CD4-positive, alpha-beta T cell treated with Interleukin-15 for 1 hour (primary cell): ENCODE measurements at regions not wholly inside any gene's neighbourhood (a gene's known extent, or its start where the extent isn't known, plus 50 kb on each side); places are given as distances from the start of the nearest gene placed in this dataset.
"Not testable (repeated sequence)": the region's sequence is repeated elsewhere in the genome, so short reads cannot be mapped to it uniquely, and the experiment has no call there.

Source experiments
- DNase-seq: peaks from one replicate; pipeline ENCODE4 v3.0.0-alpha.2; 2020

DNA sequence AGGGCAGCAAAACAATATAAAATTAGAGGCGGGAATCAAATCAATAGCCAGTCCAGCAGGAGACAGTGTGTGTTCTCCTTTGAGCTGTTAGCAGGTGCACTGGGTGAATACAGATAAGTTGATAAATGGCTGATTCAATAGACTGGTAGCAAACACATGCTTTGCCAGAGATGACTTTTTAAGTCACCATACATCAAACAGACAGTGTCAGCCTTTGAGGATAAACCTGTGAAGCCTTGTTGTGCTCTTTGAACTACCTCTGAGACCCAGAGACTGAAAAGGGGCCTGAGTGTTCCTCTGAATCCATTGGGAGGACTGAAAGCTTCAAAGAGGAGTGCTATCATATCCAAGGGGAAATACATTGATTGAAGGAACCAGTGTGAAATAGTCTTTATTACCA is 301.9 kb downstream of the RASEF start:
- no peak for DNase-seq

DNA sequence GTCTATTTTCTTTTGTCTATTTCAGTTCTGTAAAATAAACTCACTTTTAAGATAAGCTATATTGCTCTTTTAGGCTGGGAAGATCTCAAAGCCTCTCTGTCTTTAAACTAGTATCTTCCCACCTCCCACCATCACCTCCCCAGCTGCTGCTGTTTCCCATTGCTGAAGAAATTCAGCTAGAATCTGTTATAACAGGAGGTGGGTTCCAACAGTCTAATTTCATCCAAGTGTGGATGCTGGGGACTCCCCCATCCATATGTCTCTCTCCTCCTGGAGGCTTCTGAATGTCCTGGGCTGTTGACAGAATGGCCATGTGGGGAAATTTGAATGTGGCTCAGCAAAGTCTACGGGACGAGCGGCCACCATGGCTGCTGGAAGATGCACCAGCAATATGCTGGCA is 301.0 kb downstream of the RASEF start:
- no peak for DNase-seq

DNA sequence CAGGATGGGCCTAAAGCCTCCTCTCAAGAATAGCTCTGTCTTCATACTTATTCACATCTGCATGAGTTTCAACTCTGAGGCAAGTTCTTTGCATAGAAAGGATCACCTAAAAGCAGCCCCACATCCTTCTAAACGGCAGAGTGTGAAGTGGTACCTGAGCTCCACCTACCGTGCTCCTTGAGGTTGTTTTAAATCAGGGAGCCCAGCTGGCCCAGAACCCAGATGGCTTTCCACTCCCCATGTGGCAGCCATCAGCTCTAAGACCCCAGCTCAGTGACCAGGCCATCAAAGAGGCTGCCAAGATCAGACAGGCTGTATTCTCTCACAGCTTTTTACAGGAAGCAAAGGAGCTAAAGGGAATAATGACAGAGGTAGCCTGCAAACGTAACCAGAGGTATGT is 299.3 kb downstream of the RASEF start:
- DNase-seq = no peak

DNA sequence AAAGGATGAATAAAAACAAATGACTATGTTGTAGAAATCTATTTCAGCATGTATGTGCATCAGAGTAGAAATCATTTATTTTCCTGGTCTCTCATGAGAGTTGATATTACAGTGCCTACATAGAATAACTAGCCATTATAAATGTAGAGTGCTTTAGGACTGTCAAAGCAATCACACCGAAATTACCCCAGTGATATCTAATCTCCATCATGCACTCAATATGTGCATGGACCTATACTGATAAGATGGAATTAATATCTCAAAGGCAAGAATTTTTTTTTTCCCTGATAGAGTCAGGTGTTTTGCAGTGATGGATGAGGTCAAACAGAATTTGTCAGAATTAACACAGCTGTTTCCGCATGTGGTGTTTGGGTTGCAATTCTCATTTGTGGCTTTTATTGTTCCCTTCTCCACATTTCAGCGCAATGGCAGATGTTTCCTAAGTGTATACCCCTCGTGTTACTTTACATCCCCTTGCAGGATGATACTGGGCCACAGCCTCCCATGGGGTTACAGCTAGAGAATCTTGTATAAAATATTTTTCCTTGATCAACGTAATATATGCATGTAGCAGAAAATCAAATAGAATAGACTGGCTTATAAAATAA is 298.8 kb downstream of the RASEF start:
- DNase-seq = no peak

DNA sequence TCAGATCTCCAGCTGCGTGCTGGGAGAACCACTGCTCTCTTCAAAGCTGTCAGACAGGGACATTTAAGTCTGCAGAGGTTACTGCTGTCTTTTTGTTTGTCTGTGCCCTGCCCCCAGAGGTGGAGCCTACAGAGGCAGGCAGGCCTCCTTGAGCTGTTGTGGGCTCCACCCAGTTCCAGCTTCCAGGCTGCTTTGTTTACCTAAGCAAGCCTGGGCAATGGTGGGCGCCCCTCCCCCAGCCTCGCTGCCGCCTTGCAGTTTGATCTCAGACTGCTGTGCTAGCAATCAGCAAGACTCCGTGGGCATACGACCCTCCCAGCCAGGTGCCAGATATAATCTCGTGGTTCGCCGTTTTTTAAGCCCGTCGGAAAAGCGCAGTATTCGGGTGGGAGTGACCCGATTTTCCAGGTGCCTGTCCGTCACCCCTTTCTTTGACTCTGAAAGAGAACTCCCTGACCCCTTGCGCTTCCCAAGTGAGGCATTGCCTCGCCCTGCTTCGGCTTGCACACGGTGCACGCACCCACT is 288.2 kb downstream of the RASEF start:
- not testable (repeated sequence) for DNase-seq

DNA sequence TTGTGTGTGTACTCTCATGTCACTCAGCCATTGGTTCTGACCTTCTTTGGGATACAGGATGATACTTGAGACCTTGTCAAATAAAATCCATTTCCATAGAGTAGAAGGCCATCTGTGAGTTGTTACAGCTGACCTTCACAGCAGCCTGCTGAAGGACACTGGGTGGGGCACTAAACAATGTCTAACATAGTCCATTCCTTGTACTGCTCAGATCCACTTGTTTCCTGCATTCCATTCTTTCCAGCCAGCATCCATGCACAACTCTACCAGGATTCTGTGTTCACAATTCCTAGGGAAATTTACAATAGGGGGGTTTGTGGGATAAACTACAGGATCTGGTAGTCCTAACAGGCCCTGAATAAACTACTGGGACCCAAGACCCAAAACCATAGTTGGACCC is 286.4 kb downstream of the RASEF start:
- DNase-seq = no peak

DNA sequence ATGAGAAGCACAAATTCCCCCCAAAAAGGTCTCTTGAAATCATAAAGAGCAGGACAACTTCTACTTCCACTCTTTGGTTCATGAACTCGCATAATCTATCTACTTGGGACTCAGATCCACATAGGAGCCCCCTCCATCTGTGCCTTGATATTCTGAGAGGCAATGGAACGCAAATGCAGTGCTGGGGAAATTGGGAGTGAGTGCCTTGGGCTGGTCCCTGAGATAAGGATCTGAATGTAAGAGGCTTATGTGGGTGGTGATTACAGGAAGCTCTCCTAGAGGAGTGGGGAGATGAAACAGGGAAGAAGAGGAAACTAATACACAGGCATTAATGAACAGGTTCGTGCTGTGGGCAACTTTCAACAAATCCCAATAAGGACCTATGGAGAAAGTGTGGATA is 285.6 kb downstream of the RASEF start:
- no peak for DNase-seq

DNA sequence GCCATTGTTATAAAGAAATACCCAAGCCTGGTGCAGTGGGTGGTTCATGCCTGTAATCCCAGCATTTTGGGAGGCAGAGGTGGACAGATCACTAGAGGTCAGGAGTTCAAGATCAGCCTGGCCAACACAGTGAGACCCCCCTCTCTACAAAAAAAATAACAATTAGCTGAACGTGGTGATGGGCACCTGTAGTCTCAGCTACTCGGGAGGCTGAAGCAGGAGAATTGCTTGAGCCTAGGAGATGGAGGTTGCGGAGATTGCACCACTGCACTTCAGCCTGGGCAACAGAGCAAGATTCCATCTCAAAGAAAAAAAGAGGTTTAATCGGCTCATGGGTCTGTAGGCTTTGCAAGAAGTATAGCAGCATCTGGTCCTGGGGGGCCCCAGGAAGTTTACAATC is 284.0 kb downstream of the RASEF start:
- DNase-seq = not testable (repeated sequence)

DNA sequence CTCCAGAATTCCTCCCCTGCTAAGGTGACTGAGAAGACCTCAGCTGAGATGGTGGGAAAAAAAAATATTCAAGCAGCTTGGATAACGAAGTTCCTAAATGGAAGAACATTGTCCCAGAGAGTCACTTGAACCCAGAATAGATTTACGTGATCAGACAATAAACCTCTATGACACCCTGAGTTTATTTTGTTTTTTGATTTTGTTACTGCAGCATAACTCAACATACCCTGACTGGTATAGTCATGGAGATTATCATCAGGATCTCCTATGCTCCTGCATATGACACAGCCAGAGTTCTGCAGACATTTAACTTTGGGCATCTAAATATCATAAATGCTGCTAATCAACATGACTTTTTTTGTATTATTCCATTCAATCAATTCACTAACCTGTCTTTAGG is 282.9 kb downstream of the RASEF start:
- DNase-seq = no peak

DNA sequence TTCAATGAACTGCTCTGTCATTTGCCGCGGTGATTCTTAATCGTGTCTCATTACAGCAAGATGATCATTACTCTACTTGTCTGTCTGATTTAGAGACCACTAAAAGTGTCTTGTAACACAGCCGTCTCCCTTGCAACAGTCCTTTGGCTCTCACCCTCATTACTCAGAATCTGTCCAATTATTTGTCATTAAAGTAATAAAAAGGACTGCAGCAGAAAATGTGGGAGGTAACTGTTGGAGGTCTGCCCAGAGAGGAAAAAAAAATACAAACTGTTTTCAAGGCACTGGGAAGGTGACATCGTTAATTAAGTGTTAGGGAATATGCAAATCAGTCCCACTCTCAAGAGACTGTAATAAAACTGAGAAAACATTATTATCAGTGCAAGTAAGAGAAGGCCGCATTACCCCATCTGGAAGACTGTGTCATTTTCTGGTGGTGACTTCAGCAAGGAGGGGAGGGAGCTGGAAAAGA is 281.0 kb downstream of the RASEF start:
- DNase-seq = no peak

DNA sequence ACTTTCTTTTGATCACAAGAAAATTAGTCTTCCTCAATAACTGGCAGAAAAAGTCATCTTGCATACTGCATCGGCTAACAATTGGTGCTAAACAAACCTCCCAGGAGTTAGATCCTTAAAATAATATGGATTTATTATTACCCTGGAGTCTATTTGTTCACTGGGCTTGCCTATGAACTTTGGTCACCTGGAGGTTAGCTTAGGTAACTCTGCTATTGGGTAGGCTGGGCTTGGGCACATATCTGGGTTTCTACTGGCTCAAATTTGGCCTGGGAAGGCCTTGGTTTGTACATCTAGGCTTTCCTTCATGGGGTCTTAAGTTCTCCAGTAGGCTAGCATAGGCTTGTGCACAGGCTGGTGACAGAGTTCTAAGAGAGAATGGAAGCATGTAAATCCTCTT is 279.9 kb downstream of the RASEF start:
- no peak for DNase-seq

DNA sequence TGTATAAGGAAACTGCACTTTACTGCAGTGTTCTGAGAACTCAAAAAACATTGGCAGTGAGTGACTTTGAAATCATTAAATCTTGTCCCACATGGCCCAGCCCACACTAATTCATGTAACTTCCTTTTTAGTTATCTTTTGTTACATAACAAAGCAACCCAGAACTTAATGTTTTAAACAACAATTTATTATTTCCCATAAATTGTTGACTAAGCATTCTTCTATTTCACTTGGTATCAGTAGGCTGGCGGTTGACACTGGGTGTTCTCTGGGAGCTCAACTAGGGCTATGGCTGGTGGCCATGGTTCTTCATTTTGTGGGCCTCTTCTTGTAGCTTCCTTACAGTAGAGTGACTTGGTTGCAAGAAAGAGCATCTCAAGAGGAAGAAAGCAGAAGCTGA is 278.4 kb downstream of the RASEF start:
- no peak for DNase-seq

DNA sequence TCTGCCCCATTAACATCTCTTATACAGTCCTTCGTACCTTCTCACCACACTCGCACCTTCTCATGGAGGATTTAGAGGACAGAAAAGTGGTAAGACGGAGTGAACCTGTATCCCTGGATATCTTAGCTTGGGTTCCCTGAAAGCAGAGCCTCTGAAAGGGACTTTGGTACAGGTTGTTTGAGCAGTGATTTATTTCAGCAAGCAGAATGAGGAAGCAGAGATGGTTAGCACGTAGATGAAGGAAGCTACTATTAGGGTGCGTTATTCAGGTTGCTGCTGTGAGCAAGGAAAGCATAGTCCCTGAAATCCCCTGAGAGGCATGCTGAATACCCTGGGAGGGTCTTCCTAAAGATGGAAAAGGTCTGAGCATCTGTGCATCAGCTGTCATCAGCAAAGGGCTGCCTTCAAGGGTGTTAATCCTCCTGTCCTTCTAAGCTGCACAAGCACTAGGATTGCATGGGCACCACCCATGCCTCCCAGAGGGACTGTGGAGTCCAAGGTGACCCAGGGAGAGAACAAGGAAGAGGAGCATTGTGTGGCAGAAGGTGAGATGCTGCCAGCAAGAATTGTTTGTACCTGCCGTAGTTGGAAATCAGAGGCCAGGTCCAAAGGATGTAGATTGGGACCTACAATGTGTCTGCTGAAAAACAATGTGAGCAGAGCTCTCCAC is 273.7 kb downstream of the RASEF start:
- DNase-seq = no peak

DNA sequence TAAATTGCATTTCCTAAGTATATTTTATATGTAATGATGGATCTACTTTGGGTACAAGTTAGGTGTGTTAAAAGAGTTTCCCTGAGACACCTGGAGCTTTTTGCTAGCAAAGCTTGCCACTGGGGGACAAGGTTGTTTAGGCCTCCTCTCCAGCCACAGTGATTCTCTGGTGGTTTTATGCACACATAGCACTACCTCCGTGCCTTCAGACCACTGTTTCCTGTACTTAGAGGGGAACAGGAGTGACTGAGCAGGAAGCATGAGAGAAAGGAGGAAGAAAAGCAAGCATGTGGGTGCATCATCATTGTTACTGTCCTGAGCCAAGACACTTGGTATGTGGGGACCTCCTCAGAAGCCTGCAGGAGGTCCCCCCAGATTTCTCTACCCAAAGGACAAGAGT is 272.1 kb downstream of the RASEF start:
- DNase-seq = no peak

DNA sequence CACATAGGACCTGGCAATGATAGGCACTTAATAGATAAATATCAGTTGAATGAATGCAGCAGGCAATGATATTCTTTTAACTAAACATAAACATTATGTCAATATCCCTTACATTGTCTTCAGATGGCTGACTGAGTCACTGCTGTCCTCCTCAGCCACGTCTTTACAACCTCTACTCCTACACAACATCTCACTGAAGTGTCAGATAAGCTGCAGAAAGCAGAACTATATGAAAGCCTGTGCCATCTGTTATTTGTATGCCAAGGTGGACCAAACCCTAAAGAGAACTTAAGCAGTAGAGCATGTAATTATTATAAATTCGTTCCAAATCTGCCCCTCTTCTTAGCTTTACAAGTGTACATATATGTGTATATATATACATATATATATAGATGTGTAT is 271.2 kb downstream of the RASEF start:
- no peak for DNase-seq

DNA sequence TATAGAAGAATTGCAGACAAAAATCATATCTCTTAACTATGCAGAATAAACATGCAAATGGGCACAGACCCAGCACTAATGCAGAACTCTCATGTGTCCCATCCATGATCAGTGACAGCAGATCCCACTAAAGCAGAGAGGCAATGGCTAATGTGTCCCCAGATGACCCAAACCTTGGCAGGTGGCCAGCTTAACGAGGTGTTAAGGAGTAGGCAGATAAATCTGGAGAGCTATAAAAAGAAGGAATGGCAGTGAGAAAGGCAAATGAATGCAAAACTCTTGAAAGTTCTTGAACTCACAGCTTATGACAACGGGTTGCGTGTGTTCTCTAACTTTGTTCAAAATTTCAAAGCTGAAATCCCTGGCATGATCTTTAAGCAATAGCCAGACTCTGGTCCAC is 265.4 kb downstream of the RASEF start:
- DNase-seq = no peak

DNA sequence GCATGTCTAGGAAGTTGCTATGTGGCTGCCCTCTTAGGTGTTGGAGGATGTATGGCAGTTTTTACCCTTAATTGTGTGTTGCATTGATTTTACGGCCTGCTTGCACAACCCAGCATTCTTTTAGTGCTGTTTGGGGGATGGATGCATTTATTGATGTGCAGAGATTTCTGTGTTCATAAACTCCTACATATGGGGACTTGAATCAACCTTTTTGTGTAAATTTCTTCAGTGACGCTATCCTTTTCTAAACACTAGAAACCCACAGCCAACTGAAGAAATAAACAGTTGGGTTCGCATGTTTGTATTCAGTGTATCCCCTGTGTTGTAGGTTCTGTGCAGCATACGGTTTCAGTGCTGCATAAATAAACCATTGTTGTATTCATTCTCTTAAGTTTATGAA is 263.7 kb downstream of the RASEF start:
- no peak for DNase-seq

DNA sequence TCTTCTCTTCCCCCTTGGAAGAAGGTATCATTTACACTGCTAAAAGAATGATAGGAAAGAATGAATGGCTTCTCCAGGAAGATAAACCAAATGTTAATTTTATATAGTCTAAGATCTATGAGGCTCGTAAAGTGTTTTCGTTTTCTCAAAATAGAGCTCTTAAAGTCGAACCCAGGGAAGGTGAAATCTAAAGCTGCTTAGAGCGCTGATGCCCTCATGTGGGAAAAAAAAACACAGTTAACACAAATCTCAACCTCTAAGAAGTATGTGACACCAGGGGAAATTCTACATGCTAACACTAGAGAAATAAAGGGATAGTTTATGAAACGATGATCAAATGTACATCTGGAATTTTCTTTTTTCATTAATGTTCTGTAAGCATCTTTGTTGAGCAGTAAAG is 257.9 kb downstream of the RASEF start:
- no peak for DNase-seq

DNA sequence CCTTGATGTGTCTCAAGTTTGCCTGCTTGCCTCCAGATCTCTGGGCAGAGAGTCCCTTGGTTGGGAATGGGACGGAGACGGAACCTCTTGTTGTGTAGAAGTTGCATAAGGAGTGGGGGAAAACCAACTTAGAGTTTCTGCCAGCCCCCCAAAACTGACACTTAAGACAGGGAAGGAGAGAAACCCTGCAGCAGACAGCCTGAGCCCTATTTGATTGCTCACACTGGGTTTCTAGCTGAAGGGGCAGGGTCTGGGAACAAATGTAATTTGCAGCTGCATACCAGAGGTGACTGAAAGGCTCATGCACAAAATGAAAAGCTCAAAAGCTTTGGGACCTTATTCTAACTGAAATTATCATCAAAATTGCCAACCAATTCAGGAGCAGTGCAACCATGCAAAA is 254.5 kb downstream of the RASEF start:
- DNase-seq = no peak

DNA sequence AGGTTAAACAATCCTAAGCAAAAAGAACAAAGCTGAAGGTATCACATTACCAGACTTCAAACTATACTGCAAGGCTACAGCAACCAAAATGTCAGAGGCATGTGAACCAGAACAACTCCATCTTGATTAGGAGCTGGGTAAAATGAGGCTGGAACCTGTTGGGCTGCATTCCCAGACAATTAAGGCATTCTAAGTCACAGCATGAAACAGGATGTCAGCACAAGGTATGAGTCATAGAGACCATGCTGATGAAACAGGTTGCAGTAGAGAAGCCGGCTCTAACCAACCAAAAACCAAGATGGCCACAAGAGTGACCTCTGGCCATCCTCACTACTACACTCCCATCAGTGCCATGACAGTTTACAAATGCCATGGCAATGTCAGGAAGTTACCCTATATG is 252.0 kb downstream of the RASEF start:
- DNase-seq = no peak

DNA sequence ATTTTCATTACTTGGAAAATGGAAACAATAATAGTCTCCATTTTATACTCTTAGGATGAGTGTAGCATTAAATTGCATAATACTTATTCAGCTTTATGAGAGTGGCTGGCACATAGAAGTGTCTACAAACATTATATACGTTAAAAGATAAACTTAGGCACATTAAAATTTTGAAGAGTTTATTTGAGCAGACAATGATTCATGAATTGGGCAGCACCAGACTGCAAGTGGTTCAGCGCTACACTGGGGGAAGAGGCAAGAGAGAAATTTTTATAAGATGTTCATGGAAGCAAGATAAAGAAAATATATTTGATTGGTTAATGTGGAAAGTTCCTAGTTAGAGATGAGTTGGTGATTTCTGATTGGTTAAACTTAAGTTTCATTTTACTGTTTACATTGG is 243.7 kb downstream of the RASEF start:
- no peak for DNase-seq

DNA sequence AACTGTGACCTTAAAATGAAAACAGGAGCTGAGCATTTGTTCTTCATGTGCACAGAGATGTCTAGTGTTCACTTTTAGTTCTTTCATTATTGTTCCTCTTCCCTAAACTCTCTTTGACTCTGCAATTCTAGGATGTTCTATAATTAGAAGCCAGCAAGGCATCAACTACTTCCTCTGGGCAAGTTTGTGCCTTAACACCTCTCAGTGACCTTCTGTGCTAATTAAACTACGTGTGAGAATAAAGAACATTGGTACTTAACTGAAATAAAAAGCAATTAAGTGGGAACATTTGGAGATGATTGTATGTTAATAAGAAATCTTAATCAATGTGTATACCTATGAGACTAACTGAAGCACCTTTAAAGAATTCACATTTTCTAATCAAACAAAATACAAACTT is 242.8 kb downstream of the RASEF start:
- DNase-seq = no peak

DNA sequence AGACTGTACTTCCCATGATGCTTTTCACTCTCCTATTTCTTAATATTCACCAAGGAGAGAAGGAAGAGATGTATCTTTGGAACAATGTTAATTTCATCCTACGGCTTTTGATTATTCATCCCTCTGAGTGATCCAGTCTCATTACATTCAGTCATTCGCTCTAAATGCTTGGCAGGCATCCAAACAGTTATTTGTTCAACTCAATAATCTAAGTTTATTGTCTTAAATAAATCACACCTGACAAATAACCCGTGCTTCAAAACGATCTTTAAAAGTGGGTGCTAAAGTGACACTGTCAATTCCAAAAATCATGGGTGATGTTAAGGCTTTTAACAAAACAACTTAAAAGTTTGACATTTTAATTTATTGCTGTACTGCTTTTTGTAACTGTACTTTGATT is 233.1 kb downstream of the RASEF start:
- no peak for DNase-seq

DNA sequence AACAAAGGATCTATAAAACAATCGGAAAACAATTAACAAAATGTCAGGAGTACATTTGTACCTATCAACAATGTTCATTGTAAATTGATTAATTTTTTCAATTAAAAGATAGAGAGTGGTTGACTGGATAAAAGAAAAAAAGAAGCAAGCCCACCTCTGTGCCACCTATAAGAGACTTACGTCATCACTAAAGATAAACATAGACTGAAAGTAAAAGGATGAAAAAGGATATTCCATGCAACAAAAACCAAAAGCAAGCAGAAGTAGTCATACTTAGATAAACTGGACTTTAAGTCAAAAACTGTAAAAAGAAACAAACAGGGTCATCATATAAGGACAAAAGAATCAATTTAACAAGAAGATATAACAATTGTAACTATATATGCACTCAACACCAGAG is 197.4 kb downstream of the RASEF start:
- no peak for DNase-seq
